Neural progenitor cell (in vitro differentiated cells): ENCODE measurements at regions not wholly inside any gene's neighbourhood (a gene's known extent, or its start where the extent isn't known, plus 50 kb on each side); places are given as distances from the start of the nearest gene placed in this dataset.

Experiments
- CTCF ChIP-seq: fragments of 200-600 bp; sonication (generic); IDR thresholded peaks from 2 replicates; pipeline ENCODE4 v1.5.1; 2017; ENCODE audit warnings: antibody characterized with exemption, mild to moderate bottlenecking
- EZH2phosphoT487 ChIP-seq: fragments of 200-600 bp; sonication (generic); IDR thresholded peaks from 2 replicates; pipeline ENCODE4 v1.6.1; 2017; ENCODE audit warnings: antibody characterized with exemption

GRCh38 chr16:73798471-73798870 lies 498.1 kb upstream of the PSMD7 start:
- TF ChIP-seq CTCF (no peak), EZH2phosphoT487 (no peak)
